H9 (cell line): ENCODE measurements at regions not wholly inside any gene's neighbourhood (a gene's known extent, or its start where the extent isn't known, plus 50 kb on each side); places are given as distances from the start of the nearest gene placed in this dataset.

ENCODE experiments used
- DNase-seq: peaks from one replicate; pipeline ENCODE4 v3.0.0-alpha.2; 2017
- H2AFZ ChIP-seq: one replicate; pipeline ENCODE4 v1.6.1; 2013; ENCODE audit warnings: mild to moderate bottlenecking, low read length, control low read depth, moderate library complexity
- H2AK5ac ChIP-seq: 2 replicates; pipeline ENCODE4 v1.6.1; 2013; ENCODE audit warnings: low read length, control low read depth, mixed read lengths; ENCODE audit not compliant: insufficient read length
- H2BK120ac ChIP-seq: one replicate; pipeline ENCODE4 v1.6.1; 2013; ENCODE audit warnings: low read depth, mild to moderate bottlenecking, low read length, control low read depth, inconsistent platforms; ENCODE audit not compliant: poor library complexity, severe bottlenecking
- H2BK12ac ChIP-seq: 2 replicates; pipeline ENCODE4 v1.6.1; 2013; ENCODE audit warnings: low read length, control low read depth, mixed read lengths, low read depth; ENCODE audit not compliant: insufficient read length
- H2BK15ac ChIP-seq: 2 replicates; pipeline ENCODE4 v1.6.1; 2013; ENCODE audit warnings: low read depth, low read length, control low read depth
- H2BK20ac ChIP-seq: one replicate; pipeline ENCODE4 v1.6.1; 2013; ENCODE audit warnings: low read depth, mild to moderate bottlenecking, low read length, control low read depth, inconsistent platforms; ENCODE audit not compliant: poor library complexity, severe bottlenecking
- H2BK5ac ChIP-seq: 2 replicates; pipeline ENCODE4 v1.6.1; 2013; ENCODE audit warnings: low read length, control low read depth, mixed read lengths; ENCODE audit not compliant: insufficient read length
- H3K14ac ChIP-seq: 2 replicates; pipeline ENCODE4 v1.6.1; 2013; ENCODE audit warnings: low read length, control low read depth; ENCODE audit not compliant: insufficient read depth
- H3K18ac ChIP-seq: 2 replicates; pipeline ENCODE4 v1.6.1; 2013; ENCODE audit warnings: low read depth, mild to moderate bottlenecking, mixed read lengths, low read length, control low read depth; ENCODE audit not compliant: insufficient read length
- H3K23ac ChIP-seq: 2 replicates; pipeline ENCODE4 v1.6.1; 2013; ENCODE audit warnings: low read length, control low read depth, mixed read lengths, low read depth; ENCODE audit not compliant: insufficient read length
- H3K23me2 ChIP-seq: 2 replicates; pipeline ENCODE4 v1.6.1; 2013; ENCODE audit warnings: low read depth, mild to moderate bottlenecking, mixed read lengths, low read length, control low read depth; ENCODE audit not compliant: insufficient read length, poor library complexity, severe bottlenecking
- H3K27ac ChIP-seq: 2 replicates; pipeline ENCODE4 v1.5.1; 2013; ENCODE audit warnings: low read length, control low read depth, mixed read lengths, low read depth; ENCODE audit not compliant: insufficient read length
- H3K27me3 ChIP-seq: 2 replicates; pipeline ENCODE4 v1.6.1; 2013; ENCODE audit warnings: low read length, control low read depth, inconsistent platforms; ENCODE audit not compliant: insufficient read depth
- H3K4ac ChIP-seq: 2 replicates; pipeline ENCODE4 v1.6.1; 2013; ENCODE audit warnings: low read depth, mild to moderate bottlenecking, control low read depth, inconsistent platforms, low read length, moderate library complexity
- H3K4me1 ChIP-seq: 2 replicates; pipeline ENCODE4 v1.6.1; 2013; ENCODE audit warnings: low read length, control low read depth, inconsistent platforms; ENCODE audit not compliant: insufficient read depth
- H3K4me2 ChIP-seq: 2 replicates; pipeline ENCODE4 v1.6.1; 2013; ENCODE audit warnings: low read length, control low read depth, mixed read lengths; ENCODE audit not compliant: insufficient read length, insufficient read depth
- H3K56ac ChIP-seq: 2 replicates; pipeline ENCODE4 v1.6.1; 2013; ENCODE audit warnings: low read depth, mild to moderate bottlenecking, mixed read lengths, low read length, control low read depth; ENCODE audit not compliant: insufficient read length
- H3K79me1 ChIP-seq: 2 replicates; pipeline ENCODE4 v1.6.1; 2013; ENCODE audit warnings: low read depth, mild to moderate bottlenecking, moderate library complexity, low read length, control low read depth, inconsistent platforms; ENCODE audit not compliant: insufficient read depth, poor library complexity, severe bottlenecking
- H3K79me2 ChIP-seq: 2 replicates; pipeline ENCODE4 v1.6.1; 2013; ENCODE audit warnings: low read length, control low read depth, inconsistent platforms; ENCODE audit not compliant: insufficient read depth
- H3K9ac ChIP-seq: 2 replicates; pipeline ENCODE4 v1.6.1; 2013; ENCODE audit warnings: low read length, control low read depth, mixed read lengths; ENCODE audit not compliant: insufficient read length; ENCODE audit errors: extremely low read depth
- H3K9me3 ChIP-seq: one replicate; pipeline ENCODE4 v1.6.1; 2013; ENCODE audit warnings: low read depth, low read length, inconsistent platforms; ENCODE audit not compliant: control insufficient read depth
- H3T11ph ChIP-seq: one replicate; pipeline ENCODE4 v1.6.1; 2013; ENCODE audit warnings: mild to moderate bottlenecking, low read length, control low read depth, inconsistent platforms
- H4K20me1 ChIP-seq: one replicate; pipeline ENCODE4 v1.6.1; 2013; ENCODE audit not compliant: control insufficient read depth, insufficient read length, insufficient read depth
- H4K5ac ChIP-seq: 2 replicates; pipeline ENCODE4 v1.6.1; 2013; ENCODE audit warnings: low read depth, mild to moderate bottlenecking, mixed read lengths, low read length, control low read depth; ENCODE audit not compliant: insufficient read length
- H4K8ac ChIP-seq: replicated peaks from 2 replicates; pipeline ENCODE4 v1.6.1; 2013; ENCODE audit warnings: low read length, control low read depth, mixed read lengths, low read depth; ENCODE audit not compliant: insufficient read length
- H4K91ac ChIP-seq: 2 replicates; pipeline ENCODE4 v1.6.1; 2013; ENCODE audit warnings: low read depth, mild to moderate bottlenecking, moderate library complexity, mixed read lengths, low read length, control low read depth; ENCODE audit not compliant: insufficient read length
- H3K27ac Mint-ChIP-seq, 3 experiments: 2 replicates in 2 of 3; 3 replicates in 1 of 3; pipeline ENCODE4 v1.8.0; 2020 to 2021; ENCODE audit warnings: mixed read lengths in 3 of 3, mild to moderate bottlenecking in 1 of 3, moderate library complexity in 1 of 3
- H3K27me3 Mint-ChIP-seq: 2 replicates; pipeline ENCODE4 v1.8.0; 2021; ENCODE audit warnings: low read depth, mild to moderate bottlenecking, moderate library complexity, mixed read lengths
- H3K36me3 Mint-ChIP-seq, 3 experiments: 2 replicates in 2 of 3; 3 replicates in 1 of 3; pipeline ENCODE4 v1.8.0; 2020 to 2021; ENCODE audit warnings: low read depth in 3 of 3, mixed read lengths in 3 of 3; ENCODE audit not compliant: insufficient read depth in 1 of 3
- H3K4me1 Mint-ChIP-seq, 2 experiments: 2 replicates each; pipeline ENCODE4 v1.8.0; 2020; ENCODE audit warnings: mixed read lengths in 2 of 2
- H3K4me3 Mint-ChIP-seq, 2 experiments: 2 replicates in 1 of 2; 3 replicates in 1 of 2; pipeline ENCODE4 v1.8.0; 2020 to 2021; ENCODE audit warnings: mild to moderate bottlenecking in 2 of 2, mixed read lengths in 2 of 2, moderate library complexity in 1 of 2
- H3K9me3 Mint-ChIP-seq, 2 experiments: 2 replicates in 1 of 2; 3 replicates in 1 of 2; pipeline ENCODE4 v1.8.0; 2020; ENCODE audit warnings: mild to moderate bottlenecking in 2 of 2, mixed read lengths in 2 of 2, moderate library complexity in 1 of 2
- WGBS: extraction: QIAGEN DNeasy Blood & Tissue Kit; methylation state at CpG from one replicate; pipeline ENCODE4 v1.1.7; 2013; ENCODE audit warnings: missing lambda C conversion rate, low lambda C conversion rate, mixed read lengths; ENCODE audit not compliant: insufficient read length; ENCODE audit errors: extremely low coverage; 5-methylcytosine and 5-hydroxymethylcytosine counted together
- TF ChIP-seq, protein P1 (sequence below): fragments of 200-600 bp; sonication (generic); conservative IDR thresholded peaks from 3 replicates; pipeline ENCODE4 v1.8.0; 2021; ENCODE audit warnings: antibody characterized with exemption, mild to moderate bottlenecking

DNA sequence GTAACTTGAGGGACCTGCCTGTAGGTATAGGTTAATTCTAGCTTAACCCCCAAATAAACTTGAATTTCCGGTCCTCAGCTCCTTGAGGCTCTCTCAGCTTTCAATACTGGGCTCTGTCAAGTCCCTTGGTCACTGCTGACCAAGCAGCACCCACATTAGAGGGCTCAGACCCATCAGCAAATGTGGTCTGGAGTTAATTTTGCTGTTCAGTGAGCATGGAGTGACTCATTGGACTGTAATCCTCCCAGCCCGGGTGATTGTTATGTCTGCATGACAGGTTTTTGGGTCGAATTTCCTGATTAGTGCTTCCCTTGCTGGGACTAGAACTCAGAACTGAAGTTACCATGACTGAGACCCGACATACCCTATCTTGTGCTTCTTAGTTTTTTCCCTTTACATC, 130.6 kb downstream of the URB2 start:
- Histone ChIP-seq H3K14ac (no peak overlapping the region), H2BK5ac (no peak overlapping the region), H3K23me2 (no peaks in the 10 kb centered on the region), H3T11ph (no peak overlapping the region), H3K18ac (no peak overlapping the region), H4K5ac (no peak overlapping the region), H3K79me1 (no peaks in the 10 kb centered on the region), H2BK20ac (no peak overlapping the region), H3K27me3 (no peaks in the 10 kb centered on the region), H3K4me1 (no peaks in the 10 kb centered on the region), H3K4ac (no peak overlapping the region), H2BK15ac (no peak overlapping the region), H3K4me2 (no peak overlapping the region), H3K79me2 (no peaks in the 10 kb centered on the region), H2AK5ac (no peak overlapping the region), H2BK12ac (no peak overlapping the region), H4K20me1 (no peaks in the 10 kb centered on the region), H3K27ac (no peak overlapping the region), H3K23ac (no peak overlapping the region), H3K9ac (no peak overlapping the region), H3K56ac (no peak overlapping the region), H2BK120ac (no peak overlapping the region), H3K9me3 (no peaks in the 10 kb centered on the region), H2AFZ (no peak overlapping the region), H4K8ac (no peak overlapping the region), H4K91ac (no peak overlapping the region)
- Mint-ChIP-seq H3K9me3 (no peaks in the 10 kb centered on the region), H3K27me3 (peaks cover 5% of the 10 kb centered on the region), H3K4me3 (no peak overlapping the region), H3K27ac (no peak overlapping the region), H3K4me1 (no peaks in the 10 kb centered on the region), H3K36me3 (no peaks in the 10 kb centered on the region)
- TF ChIP-seq, protein P1, sequence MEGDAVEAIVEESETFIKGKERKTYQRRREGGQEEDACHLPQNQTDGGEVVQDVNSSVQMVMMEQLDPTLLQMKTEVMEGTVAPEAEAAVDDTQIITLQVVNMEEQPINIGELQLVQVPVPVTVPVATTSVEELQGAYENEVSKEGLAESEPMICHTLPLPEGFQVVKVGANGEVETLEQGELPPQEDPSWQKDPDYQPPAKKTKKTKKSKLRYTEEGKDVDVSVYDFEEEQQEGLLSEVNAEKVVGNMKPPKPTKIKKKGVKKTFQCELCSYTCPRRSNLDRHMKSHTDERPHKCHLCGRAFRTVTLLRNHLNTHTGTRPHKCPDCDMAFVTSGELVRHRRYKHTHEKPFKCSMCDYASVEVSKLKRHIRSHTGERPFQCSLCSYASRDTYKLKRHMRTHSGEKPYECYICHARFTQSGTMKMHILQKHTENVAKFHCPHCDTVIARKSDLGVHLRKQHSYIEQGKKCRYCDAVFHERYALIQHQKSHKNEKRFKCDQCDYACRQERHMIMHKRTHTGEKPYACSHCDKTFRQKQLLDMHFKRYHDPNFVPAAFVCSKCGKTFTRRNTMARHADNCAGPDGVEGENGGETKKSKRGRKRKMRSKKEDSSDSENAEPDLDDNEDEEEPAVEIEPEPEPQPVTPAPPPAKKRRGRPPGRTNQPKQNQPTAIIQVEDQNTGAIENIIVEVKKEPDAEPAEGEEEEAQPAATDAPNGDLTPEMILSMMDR, result no peak
- WGBS, result no CpG with 5 or more reads among the region's 4 CpGs
- no peak for DNase-seq
